Stimulated activated CD4-positive, alpha-beta T cell treated with anti-CD3 and anti-CD28 coated beads, TNF-alpha, amount 100 ng/mL, for 48 hours (primary cell): ENCODE measurements at regions not wholly inside any gene's neighbourhood (a gene's known extent, or its start where the extent isn't known, plus 50 kb on each side); places are given as distances from the start of the nearest gene placed in this dataset.
"Not testable (repeated sequence)": the region's sequence is repeated elsewhere in the genome, so short reads cannot be mapped to it uniquely, and the experiment has no call there.

Experiments used
- DNase-seq, 3 donors: peaks; one replicate each; pipeline ENCODE4 v3.0.0-alpha.2; 2020; ENCODE audit warnings: low read depth in 3 of 3

DNA sequence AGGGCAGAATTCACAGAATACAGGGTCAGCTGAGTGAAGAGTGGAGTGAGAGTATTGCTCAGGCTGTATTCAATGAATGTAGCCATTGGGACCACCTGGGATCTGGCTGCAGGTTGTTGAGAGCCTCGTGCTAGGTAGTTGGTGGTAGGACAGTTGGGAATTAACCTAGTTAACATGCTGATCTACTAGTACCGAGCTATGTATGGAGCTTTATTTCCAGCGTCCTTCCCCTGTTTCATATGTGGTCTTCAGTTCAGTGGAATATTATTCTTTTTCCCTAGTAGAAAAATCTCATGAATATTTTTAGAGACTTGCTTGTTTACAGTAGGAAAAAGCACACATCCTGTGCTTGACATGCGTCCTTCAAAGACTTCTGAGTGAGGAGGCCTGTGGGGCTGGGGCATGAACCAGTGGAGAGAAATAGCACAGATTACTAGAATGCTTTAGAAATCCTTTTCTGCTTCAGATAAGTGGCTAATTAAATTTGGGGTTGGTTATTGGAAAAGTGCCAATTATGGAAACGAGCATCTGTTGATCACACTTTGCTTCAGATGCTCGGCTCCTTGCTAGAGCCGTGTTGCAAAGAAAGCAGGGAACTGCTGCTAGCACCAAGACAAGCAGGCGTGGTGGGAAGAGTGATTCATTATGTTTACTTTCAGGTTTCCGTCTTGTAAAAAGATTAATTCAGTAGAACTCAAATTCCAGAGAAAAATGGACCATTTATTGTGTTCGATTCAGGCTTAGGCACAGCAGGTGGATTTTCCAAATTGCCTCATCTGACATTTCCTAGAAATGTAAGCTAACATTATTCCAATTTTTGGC lies 53.6 kb downstream of the ARF6 start:
- no peak for DNase-seq

DNA sequence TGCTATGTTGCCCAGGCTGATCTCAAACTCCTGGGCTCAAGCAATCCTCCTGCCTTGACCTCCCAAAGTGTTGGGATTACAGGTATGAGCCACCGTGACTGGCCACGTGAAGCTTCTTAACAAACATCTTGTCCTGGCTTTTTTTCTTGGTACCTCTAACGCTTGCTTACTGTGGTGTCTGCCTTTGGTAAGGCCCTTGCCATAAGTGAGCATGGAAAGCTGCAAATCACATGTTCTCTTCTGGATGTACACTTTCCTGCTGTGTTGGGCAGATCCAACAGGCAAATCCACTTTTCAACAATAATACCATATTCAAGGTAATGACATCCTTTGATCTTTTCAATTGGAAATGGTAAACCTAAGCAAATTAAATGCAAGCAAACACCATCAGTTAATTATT lies 54.6 kb downstream of the ARF6 start:
- DNase-seq, result no peak

DNA sequence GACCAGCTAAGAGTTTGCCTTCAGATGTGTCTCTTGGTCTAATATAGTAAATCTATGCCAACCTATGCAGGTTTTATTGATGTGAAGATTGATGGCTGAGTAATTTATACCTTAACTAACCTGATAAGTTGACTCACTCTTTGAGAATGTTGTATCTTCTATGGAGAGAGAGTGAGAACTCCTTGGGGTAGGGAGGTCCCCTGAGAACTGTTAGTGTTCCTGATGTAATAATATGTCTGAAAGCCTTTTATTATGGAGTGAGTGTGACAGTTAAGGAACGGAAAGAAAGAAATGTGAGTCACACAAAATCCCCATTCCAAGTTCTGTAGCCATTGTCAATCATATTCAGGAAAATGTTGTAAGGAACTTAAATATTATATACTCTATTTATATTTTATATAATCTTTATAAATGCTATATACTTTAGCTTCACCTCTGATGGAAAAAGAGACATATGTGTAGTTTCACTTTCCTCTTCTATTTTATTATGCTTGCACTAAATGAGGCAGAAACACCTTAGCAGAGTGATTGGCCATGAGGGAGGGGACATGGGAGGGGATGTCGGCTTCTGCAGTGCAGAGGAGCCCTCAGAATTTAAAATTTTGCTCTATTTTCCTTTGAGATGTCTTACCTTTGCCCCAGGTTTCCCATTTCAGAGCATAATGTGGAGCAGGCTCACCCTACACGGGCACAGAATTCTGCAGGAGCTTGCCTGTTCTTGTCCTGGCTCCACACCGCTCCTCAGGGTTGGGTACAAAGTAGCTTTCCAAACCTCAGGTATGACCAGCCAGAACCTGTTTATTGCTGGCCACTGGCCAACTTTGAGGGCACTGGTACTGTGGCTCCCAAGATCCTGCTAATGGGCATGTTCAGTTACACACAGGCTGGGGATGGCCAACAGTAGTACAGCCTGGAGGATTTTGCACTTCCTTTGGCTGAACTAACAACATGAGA lies 57.7 kb downstream of the ARF6 start:
- no peak for DNase-seq

DNA sequence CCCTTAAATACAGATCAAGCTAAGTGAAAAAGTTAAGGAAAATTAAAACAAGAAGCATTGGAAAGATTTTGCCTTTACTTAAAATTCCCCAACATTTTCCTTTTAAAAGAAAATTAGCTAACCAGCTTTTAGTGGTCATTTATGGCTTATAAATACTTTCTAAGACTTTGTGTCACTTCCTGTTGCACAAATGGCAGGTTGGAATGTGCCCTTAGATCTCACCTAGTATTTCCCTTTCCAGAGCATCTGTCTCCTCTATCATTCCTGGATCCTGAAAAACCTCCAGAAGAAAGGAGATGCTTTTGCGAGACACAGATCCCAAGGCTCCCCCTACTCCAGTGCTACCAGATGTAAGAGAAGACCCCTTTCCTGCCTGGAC lies 58.3 kb downstream of the ARF6 start:
- DNase-seq, result no peak

DNA sequence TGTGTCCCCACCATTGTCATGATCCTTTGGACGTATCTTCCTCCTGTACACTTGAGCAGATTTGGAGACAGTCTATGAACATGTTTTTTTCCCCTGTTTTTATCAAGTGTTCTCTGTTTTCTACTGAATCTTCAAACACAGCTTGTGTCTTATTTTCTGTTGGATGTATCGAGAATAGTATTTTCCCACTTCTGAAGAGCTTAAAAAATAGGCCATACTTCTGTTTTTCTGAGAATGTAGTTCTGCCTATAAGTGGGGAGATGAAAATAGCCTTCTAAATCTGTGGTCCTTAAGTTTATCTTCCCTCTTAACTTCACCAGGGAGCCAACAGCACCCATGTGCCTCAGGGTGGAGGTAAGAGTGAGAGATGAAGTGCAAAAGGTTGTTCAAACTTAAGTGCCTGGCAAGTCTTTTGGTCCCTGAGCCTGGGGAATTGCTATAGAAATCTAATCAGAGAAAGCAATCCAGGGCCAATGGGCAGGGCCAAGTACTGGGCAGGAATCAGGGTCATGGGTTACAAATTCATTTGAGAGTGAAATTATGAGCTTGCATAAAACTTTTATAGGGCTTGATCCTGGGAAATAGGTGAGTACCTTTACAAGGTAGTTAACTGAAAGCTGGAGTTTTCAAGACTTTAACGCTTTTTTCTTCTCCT lies 58.9 kb downstream of the ARF6 start:
- DNase-seq, result no peak

DNA sequence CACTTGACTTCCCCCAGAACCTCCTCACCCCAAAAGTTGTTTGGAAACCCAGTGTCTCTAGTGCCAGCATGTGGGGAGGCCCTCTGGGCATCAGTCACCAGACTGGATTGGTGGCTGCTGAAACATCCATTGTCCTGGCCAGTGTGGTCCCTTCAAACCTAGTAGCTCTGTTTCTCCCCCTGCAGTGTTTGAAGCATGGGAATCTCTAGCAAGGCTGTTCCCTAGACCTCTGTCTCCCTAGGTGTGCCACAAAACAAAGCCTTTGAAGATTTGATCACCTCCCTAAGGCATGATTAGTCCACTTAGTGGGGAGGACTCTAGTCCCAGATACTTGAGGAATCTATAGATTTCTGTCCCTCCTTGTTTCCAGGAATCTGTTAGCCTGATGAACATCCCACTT lies 60.3 kb downstream of the ARF6 start:
- no peak for DNase-seq

DNA sequence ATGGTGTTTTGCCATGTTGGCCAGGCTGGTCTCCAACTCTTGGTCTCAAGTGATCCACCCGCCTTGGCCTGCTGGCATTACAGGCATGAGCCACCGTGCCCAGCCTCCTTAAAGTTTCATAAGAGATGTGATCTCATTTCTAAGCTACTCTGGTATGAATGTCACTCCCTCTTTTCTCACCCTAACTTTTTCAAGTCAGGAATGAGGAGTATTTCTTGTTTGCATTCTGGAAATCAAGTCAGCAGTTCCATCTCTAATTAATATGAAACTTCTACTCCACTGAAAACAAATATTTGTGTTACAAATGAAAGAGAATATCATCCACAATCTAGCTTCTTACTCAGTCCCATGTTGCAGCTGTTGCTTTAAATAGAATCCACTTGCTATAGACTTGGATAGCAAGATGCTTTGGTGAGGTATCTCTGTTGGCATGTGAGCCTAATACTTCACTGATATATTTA lies 61.3 kb downstream of the ARF6 start:
- no peak for DNase-seq

DNA sequence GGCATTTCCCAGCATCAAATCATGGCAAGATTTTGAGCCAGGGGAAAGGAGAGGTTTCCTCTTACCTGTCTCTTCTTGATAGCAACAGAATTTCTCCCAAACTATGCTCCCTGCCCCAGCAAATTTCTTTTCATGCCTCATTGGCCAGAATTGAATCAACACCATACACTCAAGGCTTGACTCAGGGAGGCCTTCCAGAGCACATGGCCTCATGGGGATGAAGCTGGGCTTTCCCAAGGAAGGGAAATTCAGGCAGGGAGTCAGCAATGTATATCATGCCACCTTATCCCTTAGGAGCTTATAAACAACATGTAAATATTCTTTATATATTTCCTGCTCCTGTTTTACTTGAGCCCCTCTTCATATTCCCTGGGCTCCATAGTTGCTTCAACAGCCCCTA lies 62.1 kb downstream of the ARF6 start:
- no peak for DNase-seq

DNA sequence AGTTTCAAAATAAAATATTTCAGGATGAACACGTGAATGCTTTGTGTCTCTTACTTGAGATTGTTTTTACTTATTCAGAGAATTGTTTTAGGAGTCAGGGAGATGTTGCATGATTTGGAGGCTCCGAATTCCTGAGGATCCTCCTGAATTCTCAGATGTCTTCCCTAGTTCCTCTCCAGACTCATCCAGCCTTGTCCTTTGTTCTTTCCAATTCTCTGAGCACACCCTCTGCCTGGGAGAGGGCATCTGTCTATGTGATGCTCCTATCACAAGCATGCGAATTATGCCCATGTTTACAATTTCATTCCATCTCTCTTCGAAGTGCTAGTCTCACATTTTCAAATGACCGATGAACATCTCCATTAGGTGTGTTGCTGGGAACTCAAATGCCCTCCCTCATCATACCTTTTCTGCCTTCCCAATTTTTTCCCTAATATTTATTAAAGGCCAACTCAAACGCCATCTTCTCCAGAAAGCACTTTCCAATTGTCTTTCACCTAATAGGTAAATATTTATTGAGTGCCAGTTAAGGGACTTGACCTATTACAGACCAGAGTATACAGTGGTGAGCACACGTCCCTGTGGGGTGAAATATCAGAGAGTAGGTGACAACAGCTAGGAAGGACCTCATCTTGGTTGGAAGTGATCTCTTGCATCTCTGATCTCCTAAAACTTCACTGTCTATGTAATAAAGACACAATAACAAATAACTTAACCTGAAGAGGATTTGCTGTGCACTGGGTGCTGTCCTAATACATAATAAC lies 64.4 kb downstream of the ARF6 start:
- no peak for DNase-seq

DNA sequence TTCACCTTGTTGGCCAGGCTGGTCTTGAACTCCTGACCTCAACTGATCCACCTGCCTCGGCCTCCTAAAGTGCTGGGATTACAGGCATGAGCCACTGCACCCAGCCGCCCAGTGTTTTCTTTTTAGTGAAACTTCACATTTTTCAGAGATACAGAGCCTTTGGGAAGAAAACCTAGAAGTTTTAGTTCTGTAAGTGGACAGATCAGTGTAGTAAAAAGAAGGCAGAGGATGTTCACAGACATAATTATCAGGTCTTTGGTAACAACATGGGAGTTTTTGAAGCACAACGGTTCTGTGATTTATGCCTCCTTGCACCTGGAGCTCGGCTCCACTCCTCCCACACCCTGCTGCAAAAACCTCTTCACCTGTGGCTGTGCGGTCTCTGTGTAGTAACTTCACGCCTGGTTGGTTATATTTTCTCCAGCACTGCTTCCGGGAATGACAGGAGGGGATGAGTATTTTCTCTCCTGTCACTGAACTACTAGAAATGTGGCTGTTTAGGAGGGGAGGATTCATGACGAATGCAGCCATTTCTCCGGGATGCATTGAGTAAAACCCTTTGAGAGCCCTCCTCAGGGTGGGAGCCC lies 67.0 kb downstream of the ARF6 start:
- DNase-seq, result no peak

DNA sequence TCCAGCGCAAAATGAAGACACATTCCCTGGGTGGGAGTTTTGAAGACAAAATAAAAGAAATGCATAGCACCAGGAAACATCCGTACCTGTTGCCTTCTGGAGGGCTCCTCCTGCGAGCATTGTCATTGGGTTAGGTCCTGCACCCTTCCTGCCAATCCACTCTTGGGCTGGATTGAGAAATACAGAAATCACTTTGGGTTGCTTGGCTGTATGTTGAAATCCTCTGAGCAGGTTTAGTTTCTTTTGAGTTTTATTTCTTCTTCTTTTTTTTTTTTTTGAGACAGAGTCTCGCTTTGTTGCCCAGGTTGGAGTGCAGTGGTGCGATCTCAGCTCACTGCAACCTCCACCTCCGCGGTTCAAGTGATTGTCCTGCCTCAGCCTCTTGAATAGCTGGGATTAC lies 67.6 kb downstream of the ARF6 start:
- no peak for DNase-seq

DNA sequence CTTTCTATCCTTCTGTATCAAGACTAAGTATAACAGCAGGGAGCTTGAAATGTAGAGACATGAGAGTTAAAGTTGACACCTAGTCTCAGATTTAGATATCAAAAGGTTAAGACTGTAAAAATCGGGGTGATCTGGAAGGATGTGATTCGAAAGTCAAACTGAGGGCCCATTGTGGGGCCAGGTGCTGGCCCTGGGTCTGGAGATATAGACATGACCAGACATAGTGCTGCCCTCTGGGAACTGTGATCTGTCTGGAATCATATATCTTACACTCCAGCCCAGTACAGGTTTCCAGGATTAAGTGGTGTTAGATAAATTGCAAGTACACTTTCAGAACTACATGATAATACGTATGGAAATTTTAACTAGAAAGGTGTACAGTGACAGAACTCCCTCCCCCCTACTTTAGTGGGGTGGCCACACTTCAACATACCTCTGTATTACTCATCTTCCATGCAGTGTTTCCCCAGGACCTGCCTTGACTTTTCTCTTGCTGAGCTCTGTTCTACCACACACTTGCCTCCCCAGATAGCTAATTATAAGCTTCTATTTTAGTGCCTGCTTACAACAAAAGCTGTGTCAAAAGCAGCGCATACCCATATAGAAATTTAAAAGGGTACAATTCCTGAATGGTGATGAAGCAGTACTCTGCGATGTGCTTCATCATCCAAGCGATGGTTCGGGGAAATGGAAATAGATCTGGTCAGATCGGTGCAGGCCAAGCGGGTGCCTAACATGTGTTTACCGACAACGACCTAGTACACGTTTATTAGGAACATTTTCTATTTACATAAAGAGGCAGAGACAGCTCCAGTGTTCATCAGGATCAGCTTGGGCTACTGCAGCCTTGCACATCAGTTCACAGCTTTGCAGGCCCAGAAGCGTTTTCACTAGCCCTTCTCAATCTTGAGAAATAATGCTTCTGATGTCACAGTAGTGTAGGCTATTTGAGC lies 68.7 kb downstream of the ARF6 start:
- no peak for DNase-seq

DNA sequence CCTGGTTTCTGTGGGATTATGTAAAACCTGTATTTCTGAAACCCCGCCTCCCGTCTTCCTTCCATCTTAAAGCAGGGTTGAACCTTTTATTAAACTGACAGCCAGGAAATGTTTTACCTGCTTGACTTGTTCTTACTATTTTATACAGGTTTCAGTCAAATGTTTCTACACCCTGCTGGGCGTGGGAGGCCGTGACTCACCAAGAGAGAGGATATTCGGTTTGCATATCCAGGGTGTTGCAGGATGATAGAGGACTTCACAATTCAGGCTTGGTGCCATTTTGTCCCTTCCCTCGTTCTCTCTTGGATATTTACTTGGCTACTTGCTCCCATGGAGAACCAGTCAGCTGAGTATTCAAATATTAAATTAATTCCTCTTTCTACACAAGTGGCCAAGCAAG lies 69.7 kb downstream of the ARF6 start:
- peak in 2 of 3 donors; percentile 69 to 71 for DNase-seq

DNA sequence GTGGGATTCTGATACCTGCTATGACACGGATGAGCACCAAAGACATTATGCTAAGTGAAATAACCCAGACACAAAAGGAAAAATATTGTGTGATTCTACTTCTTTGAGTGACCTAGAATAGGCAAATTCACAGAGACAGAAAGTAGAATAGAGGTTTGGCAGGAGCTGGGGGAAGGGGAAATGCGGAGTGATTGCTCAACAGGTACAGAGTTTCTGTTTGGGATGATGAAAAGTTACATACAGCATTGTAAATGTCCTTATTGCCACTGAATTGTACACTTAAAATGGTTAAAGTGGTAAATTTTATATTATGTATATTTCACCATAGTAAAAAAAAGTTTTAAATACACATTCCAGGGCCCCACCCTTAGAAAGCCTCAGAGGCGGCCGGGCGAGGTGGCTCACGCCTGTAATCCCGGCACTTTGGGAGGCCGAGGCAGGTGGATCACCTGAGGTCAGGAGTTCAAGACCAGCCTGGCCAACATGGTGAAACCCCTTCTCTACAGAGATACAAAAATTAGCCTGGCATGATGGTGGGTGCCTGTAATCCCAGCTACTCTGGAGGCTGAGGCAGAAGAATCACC lies 72.3 kb downstream of the ARF6 start:
- not testable (repeated sequence) for DNase-seq

DNA sequence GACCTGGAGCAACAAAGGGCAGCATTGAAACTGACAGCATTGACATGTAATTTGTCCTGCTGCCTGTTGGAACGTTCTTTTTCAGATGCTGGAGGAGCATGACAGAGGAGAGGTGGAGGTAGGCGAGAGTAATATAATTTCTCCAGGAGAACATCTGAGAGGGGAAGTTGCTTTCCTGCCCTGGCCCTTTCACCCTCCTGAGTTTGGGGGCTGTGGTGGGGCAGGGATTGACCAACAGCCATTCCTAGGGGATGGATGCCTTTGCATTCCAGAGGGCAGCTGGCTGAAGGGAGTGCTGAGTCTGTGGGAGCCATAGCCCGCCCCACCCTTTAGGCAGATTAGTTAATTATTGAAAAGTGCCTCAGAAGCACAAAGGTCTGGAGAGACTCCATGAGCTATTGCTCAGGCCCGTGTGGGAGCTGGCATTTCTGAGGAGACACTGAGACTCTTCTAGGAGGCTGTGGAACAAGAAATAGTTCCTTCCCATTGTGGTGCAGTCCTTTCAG lies 73.5 kb downstream of the ARF6 start:
- no peak for DNase-seq

DNA sequence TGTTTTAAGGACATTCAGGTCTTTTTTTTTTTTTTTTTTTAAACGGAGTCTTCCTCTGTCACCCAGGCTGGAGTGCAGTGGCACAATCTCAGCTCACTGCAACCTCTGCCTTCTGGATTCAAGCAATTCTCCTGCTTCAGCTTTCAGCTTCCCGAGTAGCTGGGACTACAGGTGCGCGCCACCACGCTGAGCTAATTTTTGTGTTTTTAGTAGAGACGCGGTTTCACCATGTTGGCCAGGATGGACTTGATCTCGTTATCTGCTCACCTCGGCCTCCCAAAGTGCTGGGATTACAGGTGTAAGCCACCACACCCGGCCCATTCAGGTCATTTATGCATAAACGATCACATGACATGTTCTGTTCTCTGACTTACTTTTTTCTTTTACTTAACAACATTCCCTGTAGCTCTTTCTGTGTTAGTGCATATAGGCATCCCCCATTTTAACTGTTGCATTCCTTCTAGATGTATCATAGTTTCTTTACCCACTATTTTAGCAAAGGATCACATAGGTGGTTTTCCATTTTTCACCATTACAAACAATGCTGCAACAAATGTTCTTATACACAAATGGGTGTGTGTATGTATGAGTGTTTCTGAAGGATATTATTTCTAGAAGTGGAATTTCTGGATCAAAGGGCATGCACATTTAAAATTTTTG lies 74.2 kb downstream of the ARF6 start:
- DNase-seq, result no peak

DNA sequence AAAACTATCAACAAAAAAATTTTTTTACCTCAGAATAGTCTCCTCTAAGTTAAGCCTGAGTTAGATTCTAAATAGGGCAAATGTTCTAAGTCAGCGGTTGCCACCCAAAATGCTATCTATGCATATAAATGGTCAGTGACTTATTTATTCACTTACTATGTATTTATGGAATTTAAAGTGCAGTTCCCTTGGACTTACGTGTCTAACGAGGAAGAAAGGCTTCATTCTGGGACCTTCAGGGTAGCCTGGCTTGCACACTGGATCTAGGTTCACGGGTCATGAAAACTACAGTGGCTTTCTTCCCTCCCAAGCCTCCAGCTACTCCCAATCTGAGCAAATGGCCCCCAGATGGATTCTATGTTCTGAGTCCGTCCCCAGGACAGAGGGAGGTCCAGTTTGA lies 77.1 kb downstream of the ARF6 start:
- DNase-seq, result no peak

DNA sequence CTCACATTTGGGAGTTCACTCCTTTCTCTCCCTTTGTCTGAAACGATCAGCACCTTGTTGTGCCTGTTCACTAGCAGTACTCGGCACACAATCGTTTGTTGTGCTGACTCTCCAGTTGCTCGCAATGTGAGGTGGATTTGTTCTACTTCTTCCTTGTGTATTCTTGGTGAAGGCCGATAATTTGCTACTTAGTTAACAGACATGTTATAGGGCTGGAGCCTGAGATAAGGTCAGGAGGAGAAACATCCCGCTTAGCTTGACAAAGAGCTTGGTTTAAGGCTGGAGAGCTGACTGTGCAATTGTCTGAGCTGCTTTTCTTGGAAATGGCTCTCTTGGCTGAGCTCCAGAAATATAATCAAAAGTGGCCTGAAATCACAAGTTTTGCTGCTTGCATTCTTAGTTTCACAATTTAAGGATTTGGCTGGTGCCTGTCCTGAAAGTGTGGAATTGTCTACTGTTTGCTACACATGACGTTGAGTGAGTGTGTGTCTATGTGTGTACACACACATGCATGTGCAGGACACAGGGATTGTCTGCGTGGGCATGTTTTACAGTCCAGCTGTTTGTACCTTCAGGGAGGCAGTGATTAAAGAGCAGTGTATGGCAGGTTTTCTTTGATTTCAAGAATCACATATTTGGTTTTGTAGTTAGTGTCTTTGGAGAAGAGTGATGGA lies 77.7 kb downstream of the ARF6 start:
- no peak for DNase-seq
